MM.1S (cell line): ENCODE measurements at regions not wholly inside any gene's neighbourhood (a gene's known extent, or its start where the extent isn't known, plus 50 kb on each side); places are given as distances from the start of the nearest gene placed in this dataset.

Source experiments
- DNase-seq: peaks from one replicate; pipeline ENCODE4 v3.0.0-alpha.2; 2015
- H2AFZ ChIP-seq: fragments of 300-600 bp; sonication (generic); 2 replicates; pipeline ENCODE4 v1.6.0; 2016; ENCODE audit warnings: antibody characterized with exemption, low read length
- H3F3A ChIP-seq: fragments of 300-600 bp; sonication (generic); 2 replicates; pipeline ENCODE4 v1.6.1; 2016; ENCODE audit warnings: mild to moderate bottlenecking, antibody characterized with exemption, low read length, moderate library complexity, mixed read lengths; ENCODE audit not compliant: insufficient read depth
- H3K27ac ChIP-seq: fragments of 300-600 bp; sonication (generic); 2 replicates; pipeline ENCODE4 v1.5.1; 2016; ENCODE audit warnings: mild to moderate bottlenecking, low read length
- H3K27me3 ChIP-seq: fragments of 300-600 bp; sonication (generic); replicated peaks from 2 replicates; pipeline ENCODE4 v1.6.0; 2016; ENCODE audit warnings: low read length; ENCODE audit not compliant: insufficient read depth
- H3K36me3 ChIP-seq: fragments of 300-600 bp; sonication (generic); replicated peaks from 2 replicates; pipeline ENCODE4 v1.6.1; 2016; ENCODE audit warnings: mild to moderate bottlenecking, low read length, mixed read lengths; ENCODE audit not compliant: insufficient read depth
- H3K4me1 ChIP-seq: fragments of 300-600 bp; sonication (generic); 2 replicates; pipeline ENCODE4 v1.6.1; 2016; ENCODE audit warnings: low read length, mixed read lengths
- H3K4me2 ChIP-seq: fragments of 300-600 bp; sonication (generic); 2 replicates; pipeline ENCODE4 v1.6.0; 2016; ENCODE audit warnings: low read depth, low read length
- H3K4me3 ChIP-seq: fragments of 300-600 bp; sonication (generic); 2 replicates; pipeline ENCODE4 v1.5.1; 2016; ENCODE audit warnings: low read length, mixed read lengths
- H3K79me2 ChIP-seq: fragments of 300-600 bp; sonication (generic); 2 replicates; pipeline ENCODE4 v1.6.1; 2016; ENCODE audit warnings: mixed run types, low read length, mixed read lengths
- H3K9ac ChIP-seq: fragments of 300-600 bp; sonication (generic); 2 replicates; pipeline ENCODE4 v1.6.1; 2016; ENCODE audit warnings: low read length, mixed read lengths
- H3K9me2 ChIP-seq: fragments of 300-600 bp; sonication (generic); replicated peaks from 2 replicates; pipeline ENCODE4 v1.6.1; 2016; ENCODE audit warnings: mild to moderate bottlenecking, low read length, mixed read lengths; ENCODE audit not compliant: insufficient read depth
- H3K9me3 ChIP-seq: fragments of 300-600 bp; sonication (generic); replicated peaks from 2 replicates; pipeline ENCODE4 v1.6.1; 2016; ENCODE audit warnings: mild to moderate bottlenecking, low read length, mixed read lengths; ENCODE audit not compliant: insufficient read depth
- H4K20me1 ChIP-seq: fragments of 300-600 bp; sonication (generic); 2 replicates; pipeline ENCODE4 v1.6.1; 2016; ENCODE audit warnings: mild to moderate bottlenecking, low read length, moderate library complexity, mixed read lengths; ENCODE audit not compliant: insufficient read depth
- CTCF ChIP-seq: fragments of 300-600 bp; sonication (generic); IDR thresholded peaks from 2 replicates; pipeline ENCODE4 v1.5.1; 2016; ENCODE audit warnings: antibody characterized with exemption, low read length, mixed read lengths
- EZH2 ChIP-seq: fragments of 300-600 bp; sonication (generic); optimal IDR thresholded peaks from 2 replicates; pipeline ENCODE3; 2017; ENCODE audit warnings: low read depth, mild to moderate bottlenecking, antibody characterized with exemption, low read length, mixed read lengths
- EZH2phosphoT487 ChIP-seq: fragments of 300-600 bp; sonication (generic); IDR thresholded peaks from 2 replicates; pipeline ENCODE4 v1.6.1; 2018; ENCODE audit warnings: antibody characterized with exemption, low read length

GRCh38 chr3:65285956-65286355, 598.2 kb upstream of the ADAMTS9 start:
- Histone ChIP-seq H3K4me3 (no peak overlapping the region), H2AFZ (no peak overlapping the region), H3K36me3 (no peaks in the 10 kb centered on the region), H3K79me2 (no peaks in the 10 kb centered on the region), H3K4me2 (no peak overlapping the region), H3K9ac (no peak overlapping the region), H3K27me3 (no peaks in the 10 kb centered on the region), H3K4me1 (no peaks in the 10 kb centered on the region), H3K9me2 (no peaks in the 10 kb centered on the region), H4K20me1 (no peaks in the 10 kb centered on the region), H3F3A (no peaks in the 10 kb centered on the region), H3K27ac (no peak overlapping the region), H3K9me3 (no peaks in the 10 kb centered on the region)
- no peak for DNase-seq
- no peak for TF ChIP-seq EZH2phosphoT487
- no peak for TF ChIP-seq EZH2
- no peak for TF ChIP-seq CTCF

GRCh38 chr3:65284961-65285360, 597.2 kb upstream of the ADAMTS9 start:
- Histone ChIP-seq H3K4me3 (no peak overlapping the region), H3K9me2 (no peaks in the 10 kb centered on the region), H3K4me2 (no peak overlapping the region), H3K36me3 (no peaks in the 10 kb centered on the region), H3K9ac (no peak overlapping the region), H3K79me2 (no peaks in the 10 kb centered on the region), H3K27me3 (no peaks in the 10 kb centered on the region), H4K20me1 (no peaks in the 10 kb centered on the region), H3K4me1 (no peaks in the 10 kb centered on the region), H3K27ac (no peak overlapping the region), H3K9me3 (no peaks in the 10 kb centered on the region), H2AFZ (no peak overlapping the region), H3F3A (no peaks in the 10 kb centered on the region)
- TF ChIP-seq CTCF (no peak), EZH2 (no peak), EZH2phosphoT487 (no peak)
- no peak for DNase-seq

- Histone ChIP-seq H3K4me1 (no peaks in the 10 kb centered on the region), H3K79me2 (no peaks in the 10 kb centered on the region), H3K4me2 (no peak overlapping the region), H3K27me3 (no peaks in the 10 kb centered on the region), H3K9me2 (no peaks in the 10 kb centered on the region), H3K36me3 (no peaks in the 10 kb centered on the region), H4K20me1 (no peaks in the 10 kb centered on the region), H3F3A (no peaks in the 10 kb centered on the region), H2AFZ (no peak overlapping the region), H3K9ac (no peak overlapping the region), H3K4me3 (no peak overlapping the region), H3K9me3 (no peaks in the 10 kb centered on the region), H3K27ac (no peak overlapping the region)
- TF ChIP-seq CTCF (no peak), EZH2phosphoT487 (no peak), EZH2 (no peak)
- DNase-seq: no peak
Observed at GRCh38 chr3:65284546-65284945, 596.7 kb upstream of the ADAMTS9 start.
